ENCODE measurements at regions not wholly inside any gene's neighbourhood (a gene's known extent, or its start where the extent isn't known, plus 50 kb on each side); places are given as distances from the start of the nearest gene placed in this dataset.
"Not testable (repeated sequence)": the region's sequence is repeated elsewhere in the genome, so short reads cannot be mapped to it uniquely, and the experiment has no call there.

- Mint-ChIP-seq H3K36me3 (ENCODE audit: low read depth) (no peaks in the 10 kb centered on the region), H3K4me3 (no peak overlapping the region), H3K4me1 (ENCODE audit: low read depth) (no peaks in the 10 kb centered on the region), H3K9me3 (no peaks in the 10 kb centered on the region), H3K27me3 (ENCODE audit: insufficient read depth) (no peaks in the 10 kb centered on the region), H3K27ac (no peak overlapping the region)
- no peak for DNase-seq (ENCODE audit: low spot score)
- intact Hi-C loops (cut with micrococcal nuclease): no loop called here
Measured at GRCh38 chrX:128653524-128654060, 601.4 kb upstream of the ACTRT1 start.

- Mint-ChIP-seq H3K9me3 (no peaks in the 10 kb centered on the region), H3K27me3 (ENCODE audit: insufficient read depth) (no peaks in the 10 kb centered on the region), H3K27ac (no peak overlapping the region), H3K4me1 (ENCODE audit: low read depth) (no peaks in the 10 kb centered on the region), H3K4me3 (no peak overlapping the region), H3K36me3 (ENCODE audit: low read depth) (no peaks in the 10 kb centered on the region)
- intact Hi-C loops (cut with micrococcal nuclease): no loop called here
- DNase-seq (ENCODE audit: low spot score): no peak
Measured at GRCh38 chrX:128650326-128650725, 598.1 kb upstream of the ACTRT1 start.

GRCh38 chrX:128634754-128635153 is 582.6 kb upstream of the ACTRT1 start:
- Mint-ChIP-seq H3K4me3 (no peak overlapping the region), H3K27ac (no peak overlapping the region), H3K27me3 (ENCODE audit: insufficient read depth) (no peaks in the 10 kb centered on the region), H3K4me1 (ENCODE audit: low read depth) (no peaks in the 10 kb centered on the region), H3K9me3 (no peaks in the 10 kb centered on the region), H3K36me3 (ENCODE audit: low read depth) (no peaks in the 10 kb centered on the region)
- DNase-seq (ENCODE audit: low spot score): no peak
- intact Hi-C loops (cut with micrococcal nuclease): no loop called here

GRCh38 chrX:128623361-128623760 is 571.2 kb upstream of the ACTRT1 start:
- H3K27me3 Mint-ChIP-seq (ENCODE audit: insufficient read depth): no peaks in the 10 kb centered on the region
- DNase-seq (ENCODE audit: low spot score): no peak
- intact Hi-C loops (cut with micrococcal nuclease): no loop called here
- no peaks in the 10 kb centered on the region for H3K36me3 Mint-ChIP-seq (ENCODE audit: low read depth)
- H3K27ac Mint-ChIP-seq: no peak overlapping the region
- no peaks in the 10 kb centered on the region for H3K4me1 Mint-ChIP-seq (ENCODE audit: low read depth)
- H3K4me3 Mint-ChIP-seq: no peak overlapping the region
- no peaks in the 10 kb centered on the region for H3K9me3 Mint-ChIP-seq

GRCh38 chrX:128622296-128622695 is 570.1 kb upstream of the ACTRT1 start:
- H3K4me1 Mint-ChIP-seq (ENCODE audit: low read depth): no peaks in the 10 kb centered on the region
- no peak for DNase-seq (ENCODE audit: low spot score)
- no peak overlapping the region for H3K27ac Mint-ChIP-seq
- no peak overlapping the region for H3K4me3 Mint-ChIP-seq
- no peaks in the 10 kb centered on the region for H3K27me3 Mint-ChIP-seq (ENCODE audit: insufficient read depth)
- H3K36me3 Mint-ChIP-seq (ENCODE audit: low read depth): no peaks in the 10 kb centered on the region
- intact Hi-C loops (cut with micrococcal nuclease): no loop called here
- no peaks in the 10 kb centered on the region for H3K9me3 Mint-ChIP-seq

GRCh38 chrX:128619490-128619889 is 567.3 kb upstream of the ACTRT1 start:
- H3K27ac Mint-ChIP-seq: no peak overlapping the region
- no peaks in the 10 kb centered on the region for H3K4me1 Mint-ChIP-seq (ENCODE audit: low read depth)
- no peaks in the 10 kb centered on the region for H3K27me3 Mint-ChIP-seq (ENCODE audit: insufficient read depth)
- intact Hi-C loops (cut with micrococcal nuclease): no loop called here
- H3K4me3 Mint-ChIP-seq: no peak overlapping the region
- H3K9me3 Mint-ChIP-seq: no peaks in the 10 kb centered on the region
- no peaks in the 10 kb centered on the region for H3K36me3 Mint-ChIP-seq (ENCODE audit: low read depth)
- no peak for DNase-seq (ENCODE audit: low spot score)

GRCh38 chrX:128616933-128617332 is 564.7 kb upstream of the ACTRT1 start:
- intact Hi-C loops (cut with micrococcal nuclease): no loop called here
- Mint-ChIP-seq H3K36me3 (ENCODE audit: low read depth) (no peaks in the 10 kb centered on the region), H3K9me3 (no peaks in the 10 kb centered on the region), H3K4me1 (ENCODE audit: low read depth) (no peaks in the 10 kb centered on the region), H3K27me3 (ENCODE audit: insufficient read depth) (no peaks in the 10 kb centered on the region), H3K27ac (no peak overlapping the region), H3K4me3 (no peak overlapping the region)
- DNase-seq (ENCODE audit: low spot score): no peak

- DNase-seq (ENCODE audit: low spot score); H3K36me3 Mint-ChIP-seq (ENCODE audit: low read depth); H3K9me3 Mint-ChIP-seq; H3K4me3 Mint-ChIP-seq; H3K27me3 Mint-ChIP-seq (ENCODE audit: insufficient read depth); intact Hi-C loops (cut with micrococcal nuclease); H3K4me1 Mint-ChIP-seq (ENCODE audit: low read depth); H3K27ac Mint-ChIP-seq: not testable (repeated sequence)
Measured at GRCh38 chrX:128606817-128607216, 554.6 kb upstream of the ACTRT1 start.

GRCh38 chrX:128606357-128606756 is 554.2 kb upstream of the ACTRT1 start:
- H3K27ac Mint-ChIP-seq; H3K27me3 Mint-ChIP-seq (ENCODE audit: insufficient read depth); DNase-seq (ENCODE audit: low spot score); H3K36me3 Mint-ChIP-seq (ENCODE audit: low read depth); intact Hi-C loops (cut with micrococcal nuclease); H3K4me3 Mint-ChIP-seq; H3K9me3 Mint-ChIP-seq; H3K4me1 Mint-ChIP-seq (ENCODE audit: low read depth): not testable (repeated sequence)

GRCh38 chrX:128601706-128602105 is 549.5 kb upstream of the ACTRT1 start:
- no peak for DNase-seq (ENCODE audit: low spot score)
- Mint-ChIP-seq H3K9me3 (no peaks in the 10 kb centered on the region), H3K4me3 (no peak overlapping the region)

GRCh38 chrX:128599632-128600031 is 547.4 kb upstream of the ACTRT1 start:
- intact Hi-C loops (cut with micrococcal nuclease): no loop called here
- H3K36me3 Mint-ChIP-seq (ENCODE audit: low read depth): no peaks in the 10 kb centered on the region
- H3K4me3 Mint-ChIP-seq: no peak overlapping the region
- H3K9me3 Mint-ChIP-seq: no peaks in the 10 kb centered on the region
- DNase-seq (ENCODE audit: low spot score): no peak
- no peaks in the 10 kb centered on the region for H3K27me3 Mint-ChIP-seq (ENCODE audit: insufficient read depth)
- no peaks in the 10 kb centered on the region for H3K4me1 Mint-ChIP-seq (ENCODE audit: low read depth)
- H3K27ac Mint-ChIP-seq: no peak overlapping the region

More at GRCh38 chrX:128601706-128602105, 549.5 kb upstream of the ACTRT1 start:
- Mint-ChIP-seq H3K36me3 (ENCODE audit: low read depth) (no peaks in the 10 kb centered on the region), H3K27ac (no peak overlapping the region), H3K27me3 (ENCODE audit: insufficient read depth) (no peaks in the 10 kb centered on the region), H3K4me1 (ENCODE audit: low read depth) (no peaks in the 10 kb centered on the region)
- intact Hi-C loops (cut with micrococcal nuclease): no loop called here

- no peaks in the 10 kb centered on the region for H3K27me3 Mint-ChIP-seq (ENCODE audit: insufficient read depth)
- no peaks in the 10 kb centered on the region for H3K9me3 Mint-ChIP-seq
- H3K27ac Mint-ChIP-seq: no peak overlapping the region
- DNase-seq (ENCODE audit: low spot score): no peak
- intact Hi-C loops (cut with micrococcal nuclease): no loop called here
- H3K36me3 Mint-ChIP-seq (ENCODE audit: low read depth): no peaks in the 10 kb centered on the region
- no peaks in the 10 kb centered on the region for H3K4me1 Mint-ChIP-seq (ENCODE audit: low read depth)
- H3K4me3 Mint-ChIP-seq: no peak overlapping the region
Measured at GRCh38 chrX:128582036-128582435, 529.8 kb upstream of the ACTRT1 start.

GRCh38 chrX:128581615-128582014 is 529.4 kb upstream of the ACTRT1 start:
- intact Hi-C loops (cut with micrococcal nuclease): no loop called here
- Mint-ChIP-seq H3K4me1 (ENCODE audit: low read depth) (no peaks in the 10 kb centered on the region), H3K27ac (no peak overlapping the region), H3K9me3 (no peaks in the 10 kb centered on the region), H3K27me3 (ENCODE audit: insufficient read depth) (no peaks in the 10 kb centered on the region), H3K4me3 (no peak overlapping the region), H3K36me3 (ENCODE audit: low read depth) (no peaks in the 10 kb centered on the region)
- DNase-seq (ENCODE audit: low spot score): no peak

- Mint-ChIP-seq H3K27ac (no peak overlapping the region), H3K9me3 (no peaks in the 10 kb centered on the region), H3K4me1 (ENCODE audit: low read depth) (no peaks in the 10 kb centered on the region), H3K36me3 (ENCODE audit: low read depth) (no peaks in the 10 kb centered on the region), H3K4me3 (no peak overlapping the region), H3K27me3 (ENCODE audit: insufficient read depth) (no peaks in the 10 kb centered on the region)
- no peak for DNase-seq (ENCODE audit: low spot score)
- intact Hi-C loops (cut with micrococcal nuclease): no loop called here
Measured at GRCh38 chrX:128543114-128543513, 490.9 kb upstream of the ACTRT1 start.

Measured in activated T-helper 1 cell treated with anti-CD3 and anti-CD28 coated beads, Interleukin-12 subunit alpha, Interleukin-12 subunit beta, Interleukin-2, Interleukin-4 antibody, amounts not matched to agents 30 ng/mL and 10 ng/mL and 1 ng/mL, durations not matched to agents 14 hours and 24 hours and 36 hours (primary cell).